Neural cell (in vitro differentiated cells): ENCODE measurements at regions not wholly inside any gene's neighbourhood (a gene's known extent, or its start where the extent isn't known, plus 50 kb on each side); places are given as distances from the start of the nearest gene placed in this dataset.
"Not testable (repeated sequence)": the region's sequence is repeated elsewhere in the genome, so short reads cannot be mapped to it uniquely, and the experiment has no call there.

Experiments used
- H2AFZ ChIP-seq: fragments of 200-600, 300-800 bp; sonication (generic), shearing (Covaris generic); 2 replicates; pipeline ENCODE4 v1.6.0; 2014; ENCODE audit warnings: low read depth, mild to moderate bottlenecking, antibody characterized with exemption, low read length, moderate library complexity
- H3F3A ChIP-seq: fragments of 200-600 bp; shearing (Covaris generic); 2 replicates; pipeline ENCODE4 v1.6.1; 2016; ENCODE audit warnings: mild to moderate bottlenecking, moderate library complexity, mixed read lengths, antibody characterized with exemption, low read length; ENCODE audit not compliant: insufficient read depth, poor library complexity, severe bottlenecking
- H3K27ac ChIP-seq: fragments of 200-600, 300-800 bp; sonication (generic), shearing (Covaris generic); 2 replicates; pipeline ENCODE4 v1.5.1; 2014; ENCODE audit warnings: mild to moderate bottlenecking, low read length, moderate library complexity
- H3K27me3 ChIP-seq: fragments of 300-800, 200-600 bp; sonication (generic), shearing (Covaris generic); 2 replicates; pipeline ENCODE4 v1.6.0; 2014; ENCODE audit warnings: mild to moderate bottlenecking, low read depth, low read length, moderate library complexity; ENCODE audit not compliant: insufficient read depth
- H3K36me3 ChIP-seq: fragments of 300-800, 200-600 bp; sonication (generic), shearing (Covaris generic); 2 replicates; pipeline ENCODE4 v1.5.1; 2014; ENCODE audit warnings: mild to moderate bottlenecking, antibody characterized with exemption, low read length, moderate library complexity; ENCODE audit not compliant: insufficient read depth
- H3K4me2 ChIP-seq: fragments of 300-800, 200-600 bp; sonication (generic), shearing (Covaris generic); 2 replicates; pipeline ENCODE4 v1.6.0; 2014; ENCODE audit warnings: mild to moderate bottlenecking, low read length
- H3K4me3 ChIP-seq: fragments of 300-800, 200-600 bp; sonication (generic), shearing (Covaris generic); 2 replicates; pipeline ENCODE4 v1.5.1; 2014; ENCODE audit warnings: mild to moderate bottlenecking, low read length, moderate library complexity
- H3K79me2 ChIP-seq: fragments of 200-600 bp; shearing (Covaris generic); replicated peaks from 2 replicates; pipeline ENCODE4 v1.6.0; 2014; ENCODE audit warnings: mild to moderate bottlenecking, low read length, moderate library complexity; ENCODE audit not compliant: insufficient read depth
- H3K9ac ChIP-seq: fragments of 300-800, 200-600 bp; sonication (generic), shearing (Covaris generic); 2 replicates; pipeline ENCODE4 v1.6.1; 2016; ENCODE audit warnings: mild to moderate bottlenecking, low read length, mixed read lengths
- H3K9me2 ChIP-seq: fragments of 200-600 bp; shearing (Covaris generic); 2 replicates; pipeline ENCODE4 v1.6.1; 2016; ENCODE audit warnings: mild to moderate bottlenecking, low read length, mixed read lengths; ENCODE audit not compliant: insufficient read depth
- H3K9me3 ChIP-seq: fragments of 200-600, 300-800 bp; sonication (generic), shearing (Covaris generic); 2 replicates; pipeline ENCODE4 v1.6.1; 2016; ENCODE audit warnings: mild to moderate bottlenecking, mixed run types, low read length, moderate library complexity, mixed read lengths
- H4K20me1 ChIP-seq: fragments of 200-600 bp; shearing (Covaris generic); 2 replicates; pipeline ENCODE4 v1.6.1; 2016; ENCODE audit warnings: mild to moderate bottlenecking, mixed run types; ENCODE audit not compliant: insufficient read depth
- EP300 ChIP-seq: fragments of 450-650 bp; conservative IDR thresholded peaks from 2 replicates; pipeline ENCODE4 v1.6.1; 2014; ENCODE audit warnings: antibody characterized with exemption, mild to moderate bottlenecking, moderate library complexity; ENCODE audit not compliant: poor library complexity, severe bottlenecking
- EZH2 ChIP-seq: fragments of 200-600, 300-800 bp; shearing (Covaris generic), sonication (generic); IDR thresholded peaks from 2 replicates; pipeline ENCODE4 v1.6.1; 2014; ENCODE audit warnings: antibody characterized with exemption, low read length, borderline replicate concordance, mild to moderate bottlenecking; ENCODE audit not compliant: insufficient read depth, poor library complexity, severe bottlenecking
- MXI1 ChIP-seq: fragments of 450-650 bp; conservative IDR thresholded peaks from 2 replicates; pipeline ENCODE4 v1.6.1; 2014; ENCODE audit warnings: antibody characterized with exemption, mild to moderate bottlenecking; ENCODE audit not compliant: poor library complexity, severe bottlenecking
- POLR2AphosphoS5 ChIP-seq: IDR thresholded peaks from 2 replicates; pipeline ENCODE4 v1.6.1; 2012
- RAD21 ChIP-seq: fragments of 450-650 bp; conservative IDR thresholded peaks from 2 replicates; pipeline ENCODE4 v1.6.1; 2014; ENCODE audit warnings: antibody characterized with exemption, mild to moderate bottlenecking, moderate library complexity
- SMC3 ChIP-seq: fragments of 450-650 bp; conservative IDR thresholded peaks from 2 replicates; pipeline ENCODE4 v1.6.1; 2014; ENCODE audit warnings: antibody characterized with exemption, mild to moderate bottlenecking, moderate library complexity; ENCODE audit not compliant: poor library complexity
- TAF1 ChIP-seq: IDR thresholded peaks from 2 replicates; pipeline ENCODE4 v1.6.1; 2012; ENCODE audit warnings: low read depth
- TF ChIP-seq, protein P1 (sequence below): fragments of 450-650 bp; IDR thresholded peaks from 2 replicates; pipeline ENCODE4 v1.5.1; 2014; ENCODE audit warnings: antibody characterized with exemption, mild to moderate bottlenecking, moderate library complexity; ENCODE audit not compliant: poor library complexity, severe bottlenecking
- TF ChIP-seq, protein P2 (sequence below): IDR thresholded peaks from 2 replicates; pipeline ENCODE4 v1.6.1; 2012; ENCODE audit warnings: borderline replicate concordance

DNA sequence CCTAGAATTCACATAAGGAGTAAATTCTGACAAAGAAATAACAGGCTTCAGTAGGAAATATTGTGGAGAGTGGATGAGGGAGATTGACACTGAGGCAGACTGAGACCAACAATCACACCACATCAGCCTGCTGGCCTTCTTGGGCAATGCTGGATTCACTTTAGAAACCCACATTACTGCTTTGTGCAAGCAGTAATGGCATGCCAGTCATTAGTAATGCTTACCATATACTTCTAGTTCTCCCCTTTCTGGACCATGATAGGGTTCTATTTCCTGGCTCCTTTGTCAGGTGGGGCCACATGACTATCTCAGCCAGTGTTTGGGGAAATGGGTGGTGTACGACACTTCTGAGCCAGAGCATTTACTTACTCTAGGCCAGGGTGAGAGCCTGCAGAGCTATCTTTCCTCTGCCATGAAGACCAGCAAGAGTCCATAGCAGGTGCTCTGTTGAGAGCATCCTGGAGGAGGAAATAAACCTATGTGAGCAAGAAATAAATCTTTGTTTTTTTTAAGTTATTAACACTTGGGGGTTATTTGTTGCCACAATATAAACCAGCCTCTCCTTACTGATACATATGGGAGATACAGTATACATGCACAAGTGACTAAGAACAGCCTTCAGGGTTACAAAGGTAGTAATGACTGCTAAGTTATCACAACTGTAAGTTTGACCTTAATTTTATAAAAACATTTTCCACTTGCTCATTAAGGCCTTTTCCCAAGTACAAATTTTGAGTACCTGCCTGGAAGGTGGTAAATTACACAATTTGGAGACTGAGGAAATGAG lies 89.3 kb upstream of the TANK start:
- Histone ChIP-seq H3K4me2 (no peak overlapping the region), H3K36me3 (no peaks in the 10 kb centered on the region), H3K79me2 (no peaks in the 10 kb centered on the region), H3K4me3 (no peak overlapping the region), H4K20me1 (no peaks in the 10 kb centered on the region), H3K9ac (no peak overlapping the region), H3F3A (no peaks in the 10 kb centered on the region), H3K9me2 (no peaks in the 10 kb centered on the region), H3K27me3 (no peaks in the 10 kb centered on the region), H3K27ac (no peak overlapping the region), H3K9me3 (no peaks in the 10 kb centered on the region), H2AFZ (no peak overlapping the region)
- TF ChIP-seq TAF1 (no peak), POLR2AphosphoS5 (no peak), EZH2 (no peak), MXI1 (no peak), RAD21 (no peak), SMC3 (no peak), EP300 (no peak)
- TF ChIP-seq, protein P1, sequence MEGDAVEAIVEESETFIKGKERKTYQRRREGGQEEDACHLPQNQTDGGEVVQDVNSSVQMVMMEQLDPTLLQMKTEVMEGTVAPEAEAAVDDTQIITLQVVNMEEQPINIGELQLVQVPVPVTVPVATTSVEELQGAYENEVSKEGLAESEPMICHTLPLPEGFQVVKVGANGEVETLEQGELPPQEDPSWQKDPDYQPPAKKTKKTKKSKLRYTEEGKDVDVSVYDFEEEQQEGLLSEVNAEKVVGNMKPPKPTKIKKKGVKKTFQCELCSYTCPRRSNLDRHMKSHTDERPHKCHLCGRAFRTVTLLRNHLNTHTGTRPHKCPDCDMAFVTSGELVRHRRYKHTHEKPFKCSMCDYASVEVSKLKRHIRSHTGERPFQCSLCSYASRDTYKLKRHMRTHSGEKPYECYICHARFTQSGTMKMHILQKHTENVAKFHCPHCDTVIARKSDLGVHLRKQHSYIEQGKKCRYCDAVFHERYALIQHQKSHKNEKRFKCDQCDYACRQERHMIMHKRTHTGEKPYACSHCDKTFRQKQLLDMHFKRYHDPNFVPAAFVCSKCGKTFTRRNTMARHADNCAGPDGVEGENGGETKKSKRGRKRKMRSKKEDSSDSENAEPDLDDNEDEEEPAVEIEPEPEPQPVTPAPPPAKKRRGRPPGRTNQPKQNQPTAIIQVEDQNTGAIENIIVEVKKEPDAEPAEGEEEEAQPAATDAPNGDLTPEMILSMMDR: no peak

DNA sequence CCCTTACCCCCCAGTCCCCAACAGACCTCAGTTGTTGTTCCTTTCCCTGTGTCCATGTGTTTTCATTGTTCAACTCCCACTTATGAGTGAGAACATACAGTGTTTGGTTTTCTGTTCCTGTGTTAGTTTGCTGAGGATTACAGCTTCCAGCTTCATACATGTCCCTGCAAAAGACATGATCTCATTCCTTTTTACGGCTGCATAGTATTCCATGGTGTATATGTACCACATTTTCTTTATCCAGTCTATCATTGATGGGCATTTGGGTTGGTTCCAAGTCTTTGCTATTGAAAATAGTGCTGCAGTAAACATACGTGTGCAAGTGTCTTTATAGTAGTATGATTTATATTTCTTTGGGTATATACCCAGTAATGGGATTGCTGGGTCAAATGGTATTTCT lies 87.8 kb upstream of the TANK start:
- H2AFZ ChIP-seq, H3K9me2 ChIP-seq, H3K79me2 ChIP-seq, H3K27ac ChIP-seq, H3K27me3 ChIP-seq, H3K9me3 ChIP-seq, H3K36me3 ChIP-seq, H4K20me1 ChIP-seq, H3K9ac ChIP-seq, H3K4me2 ChIP-seq, H3F3A ChIP-seq, H3K4me3 ChIP-seq: not testable (repeated sequence)

DNA sequence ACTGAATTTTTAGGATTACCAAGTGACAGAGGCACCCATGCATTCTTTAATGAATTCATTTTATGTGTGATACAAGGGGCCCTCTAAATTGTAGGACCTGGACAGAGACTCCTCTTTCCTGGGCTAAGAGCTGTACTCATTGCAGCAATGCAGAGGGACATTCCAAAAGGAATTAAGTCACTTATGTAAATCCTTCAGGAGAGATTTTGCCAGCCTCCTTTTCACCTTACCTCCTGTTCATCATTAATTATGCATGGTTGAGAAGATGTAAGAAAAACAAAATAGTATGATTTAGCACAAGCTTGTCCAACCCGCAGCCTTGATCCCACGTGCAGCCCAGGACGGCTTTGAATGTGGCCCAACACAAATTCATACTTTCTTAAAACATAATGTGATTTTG lies 84.5 kb upstream of the TANK start:
- H3K36me3 ChIP-seq: no peaks in the 10 kb centered on the region
- no peak overlapping the region for H3K9ac ChIP-seq
- no peak overlapping the region for H3K27ac ChIP-seq
- H3K9me2 ChIP-seq: no peaks in the 10 kb centered on the region
- no peak overlapping the region for H3K4me3 ChIP-seq
- H2AFZ ChIP-seq: no peak overlapping the region
- no peak overlapping the region for H3K4me2 ChIP-seq
- H3K79me2 ChIP-seq: no peaks in the 10 kb centered on the region
- no peaks in the 10 kb centered on the region for H3K9me3 ChIP-seq
- no peaks in the 10 kb centered on the region for H3K27me3 ChIP-seq
- no peaks in the 10 kb centered on the region for H4K20me1 ChIP-seq
- TF ChIP-seq, protein P1: no peak
- TF ChIP-seq EP300 (no peak), EZH2 (no peak), RAD21 (no peak), POLR2AphosphoS5 (no peak), MXI1 (no peak), SMC3 (no peak), TAF1 (no peak)
- TF ChIP-seq, protein P2, sequence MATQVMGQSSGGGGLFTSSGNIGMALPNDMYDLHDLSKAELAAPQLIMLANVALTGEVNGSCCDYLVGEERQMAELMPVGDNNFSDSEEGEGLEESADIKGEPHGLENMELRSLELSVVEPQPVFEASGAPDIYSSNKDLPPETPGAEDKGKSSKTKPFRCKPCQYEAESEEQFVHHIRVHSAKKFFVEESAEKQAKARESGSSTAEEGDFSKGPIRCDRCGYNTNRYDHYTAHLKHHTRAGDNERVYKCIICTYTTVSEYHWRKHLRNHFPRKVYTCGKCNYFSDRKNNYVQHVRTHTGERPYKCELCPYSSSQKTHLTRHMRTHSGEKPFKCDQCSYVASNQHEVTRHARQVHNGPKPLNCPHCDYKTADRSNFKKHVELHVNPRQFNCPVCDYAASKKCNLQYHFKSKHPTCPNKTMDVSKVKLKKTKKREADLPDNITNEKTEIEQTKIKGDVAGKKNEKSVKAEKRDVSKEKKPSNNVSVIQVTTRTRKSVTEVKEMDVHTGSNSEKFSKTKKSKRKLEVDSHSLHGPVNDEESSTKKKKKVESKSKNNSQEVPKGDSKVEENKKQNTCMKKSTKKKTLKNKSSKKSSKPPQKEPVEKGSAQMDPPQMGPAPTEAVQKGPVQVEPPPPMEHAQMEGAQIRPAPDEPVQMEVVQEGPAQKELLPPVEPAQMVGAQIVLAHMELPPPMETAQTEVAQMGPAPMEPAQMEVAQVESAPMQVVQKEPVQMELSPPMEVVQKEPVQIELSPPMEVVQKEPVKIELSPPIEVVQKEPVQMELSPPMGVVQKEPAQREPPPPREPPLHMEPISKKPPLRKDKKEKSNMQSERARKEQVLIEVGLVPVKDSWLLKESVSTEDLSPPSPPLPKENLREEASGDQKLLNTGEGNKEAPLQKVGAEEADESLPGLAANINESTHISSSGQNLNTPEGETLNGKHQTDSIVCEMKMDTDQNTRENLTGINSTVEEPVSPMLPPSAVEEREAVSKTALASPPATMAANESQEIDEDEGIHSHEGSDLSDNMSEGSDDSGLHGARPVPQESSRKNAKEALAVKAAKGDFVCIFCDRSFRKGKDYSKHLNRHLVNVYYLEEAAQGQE: no peak
- H3F3A ChIP-seq: no peaks in the 10 kb centered on the region
